Stimulated activated memory B cell treated with anti-CD40 and anti-IgM and Interleukin-4, amounts not matched to agents 10 μg/mL and 1 μg/mL and 100 μg/mL, for 72 hours (primary cell): ENCODE measurements at regions not wholly inside any gene's neighbourhood (a gene's known extent, or its start where the extent isn't known, plus 50 kb on each side); places are given as distances from the start of the nearest gene placed in this dataset.
"Not testable (repeated sequence)": the region's sequence is repeated elsewhere in the genome, so short reads cannot be mapped to it uniquely, and the experiment has no call there.

ENCODE experiments used
- ATAC-seq: fragments of 150-1000 bp; cut with Tn5 transposase; 2 replicates; pipeline ENCODE4 v1.10.0; 2021
- H3K27ac Mint-ChIP-seq: one replicate; pipeline ENCODE4 v1.8.0; 2022; ENCODE audit warnings: mild to moderate bottlenecking, mixed read lengths
- H3K27me3 Mint-ChIP-seq: one replicate; pipeline ENCODE4 v1.8.0; 2022; ENCODE audit warnings: mixed read lengths
- H3K36me3 Mint-ChIP-seq: one replicate; pipeline ENCODE4 v1.8.0; 2022; ENCODE audit warnings: mixed read lengths
- H3K4me1 Mint-ChIP-seq: one replicate; pipeline ENCODE4 v1.8.0; 2022; ENCODE audit warnings: mixed read lengths
- H3K4me3 Mint-ChIP-seq: one replicate; pipeline ENCODE4 v1.8.0; 2022; ENCODE audit warnings: mild to moderate bottlenecking, moderate library complexity, mixed read lengths
- H3K9me3 Mint-ChIP-seq: one replicate; pipeline ENCODE4 v1.8.0; 2022; ENCODE audit warnings: mixed read lengths

GRCh38 chr5:89706731-89707130, 702.8 kb downstream of the CETN3 start:
- no peak for ATAC-seq
- no peaks in the 10 kb centered on the region for H3K36me3 Mint-ChIP-seq
- no peak overlapping the region for H3K4me3 Mint-ChIP-seq
- no peak overlapping the region for H3K27ac Mint-ChIP-seq
- H3K4me1 Mint-ChIP-seq = no peaks in the 10 kb centered on the region
- peaks cover 37% of the 10 kb centered on the region for H3K27me3 Mint-ChIP-seq
- no peaks in the 10 kb centered on the region for H3K9me3 Mint-ChIP-seq

- no peak overlapping the region for H3K4me3 Mint-ChIP-seq
- no peak overlapping the region for H3K27ac Mint-ChIP-seq
- H3K9me3 Mint-ChIP-seq = peaks cover 4% of the 10 kb centered on the region
- peaks cover 24% of the 10 kb centered on the region for H3K27me3 Mint-ChIP-seq
- no peaks in the 10 kb centered on the region for H3K4me1 Mint-ChIP-seq
- no peak for ATAC-seq
- H3K36me3 Mint-ChIP-seq = no peaks in the 10 kb centered on the region
These were observed 705.7 kb downstream of the CETN3 start for GRCh38 chr5:89703817-89704216.

GRCh38 chr5:89698028-89698427, 711.5 kb downstream of the CETN3 start:
- Mint-ChIP-seq H3K36me3 (no peaks in the 10 kb centered on the region), H3K4me3 (no peak overlapping the region), H3K9me3 (peaks cover 4% of the 10 kb centered on the region), H3K4me1 (no peaks in the 10 kb centered on the region), H3K27me3 (no peaks in the 10 kb centered on the region), H3K27ac (no peak overlapping the region)
- no peak for ATAC-seq

GRCh38 chr5:89697581-89697980, 712.0 kb downstream of the CETN3 start:
- H3K4me1 Mint-ChIP-seq = no peaks in the 10 kb centered on the region
- no peaks in the 10 kb centered on the region for H3K27me3 Mint-ChIP-seq
- H3K9me3 Mint-ChIP-seq = peaks cover 4% of the 10 kb centered on the region
- no peak overlapping the region for H3K4me3 Mint-ChIP-seq
- H3K27ac Mint-ChIP-seq = no peak overlapping the region
- no peaks in the 10 kb centered on the region for H3K36me3 Mint-ChIP-seq
- no peak for ATAC-seq

GRCh38 chr5:89695371-89695770, 714.2 kb downstream of the CETN3 start:
- Mint-ChIP-seq H3K27me3 (no peaks in the 10 kb centered on the region), H3K4me3 (no peak overlapping the region), H3K9me3 (peaks cover 8% of the 10 kb centered on the region), H3K4me1 (no peaks in the 10 kb centered on the region), H3K27ac (no peak overlapping the region), H3K36me3 (no peaks in the 10 kb centered on the region)
- no peak for ATAC-seq

GRCh38 chr5:89694026-89694550, 715.5 kb downstream of the CETN3 start:
- Mint-ChIP-seq H3K4me1 (no peaks in the 10 kb centered on the region), H3K4me3 (no peak overlapping the region), H3K36me3 (no peaks in the 10 kb centered on the region), H3K27me3 (no peaks in the 10 kb centered on the region), H3K27ac (no peak overlapping the region), H3K9me3 (peaks cover 4% of the 10 kb centered on the region)
- no peak for ATAC-seq

- Mint-ChIP-seq H3K27me3 (no peaks in the 10 kb centered on the region), H3K4me3 (no peak overlapping the region), H3K27ac (no peak overlapping the region), H3K9me3 (peaks cover 4% of the 10 kb centered on the region), H3K36me3 (no peaks in the 10 kb centered on the region), H3K4me1 (no peaks in the 10 kb centered on the region)
- ATAC-seq = no peak
These were observed 719.2 kb downstream of the CETN3 start for GRCh38 chr5:89690331-89690730.

- Mint-ChIP-seq H3K9me3 (no peaks in the 10 kb centered on the region), H3K36me3 (no peaks in the 10 kb centered on the region), H3K27ac (no peak overlapping the region), H3K4me1 (no peaks in the 10 kb centered on the region), H3K27me3 (no peaks in the 10 kb centered on the region), H3K4me3 (no peak overlapping the region)
- ATAC-seq = no peak
These were observed 723.3 kb downstream of the CETN3 start for GRCh38 chr5:89686081-89686765.

GRCh38 chr5:89676634-89677033, 732.9 kb downstream of the CETN3 start:
- Mint-ChIP-seq H3K4me3 (no peak overlapping the region), H3K4me1 (no peaks in the 10 kb centered on the region), H3K9me3 (peaks cover 6% of the 10 kb centered on the region), H3K36me3 (no peaks in the 10 kb centered on the region), H3K27me3 (peaks cover 11% of the 10 kb centered on the region), H3K27ac (no peak overlapping the region)
- ATAC-seq = no peak

- peaks cover 11% of the 10 kb centered on the region for H3K27me3 Mint-ChIP-seq
- H3K9me3 Mint-ChIP-seq = no peaks in the 10 kb centered on the region
- H3K36me3 Mint-ChIP-seq = no peaks in the 10 kb centered on the region
- ATAC-seq = no peak
- peaks cover 7% of the 10 kb centered on the region for H3K4me1 Mint-ChIP-seq
- H3K27ac Mint-ChIP-seq = no peak overlapping the region
- H3K4me3 Mint-ChIP-seq = no peak overlapping the region
These were observed 736.5 kb downstream of the CETN3 start for GRCh38 chr5:89673019-89673418.

GRCh38 chr5:89668821-89669220, 740.7 kb downstream of the CETN3 start:
- Mint-ChIP-seq H3K27me3 (peaks cover 3% of the 10 kb centered on the region), H3K4me1 (peaks cover 7% of the 10 kb centered on the region), H3K36me3 (no peaks in the 10 kb centered on the region), H3K4me3 (no peak overlapping the region), H3K9me3 (peaks cover 8% of the 10 kb centered on the region), H3K27ac (no peak overlapping the region)
- no peak for ATAC-seq

- ATAC-seq = no peak
- no peaks in the 10 kb centered on the region for H3K27me3 Mint-ChIP-seq
- H3K27ac Mint-ChIP-seq = no peak overlapping the region
- H3K4me3 Mint-ChIP-seq = no peak overlapping the region
- no peaks in the 10 kb centered on the region for H3K36me3 Mint-ChIP-seq
- H3K4me1 Mint-ChIP-seq = no peaks in the 10 kb centered on the region
- peaks cover 8% of the 10 kb centered on the region for H3K9me3 Mint-ChIP-seq
These were observed 747.1 kb downstream of the CETN3 start for GRCh38 chr5:89662499-89662898.

GRCh38 chr5:89638871-89639270, 755.9 kb upstream of the MEF2C start:
- Mint-ChIP-seq H3K9me3 (peaks cover 16% of the 10 kb centered on the region), H3K27me3 (peaks cover 7% of the 10 kb centered on the region), H3K27ac (no peak overlapping the region), H3K36me3 (no peaks in the 10 kb centered on the region), H3K4me1 (no peaks in the 10 kb centered on the region), H3K4me3 (no peak overlapping the region)
- no peak for ATAC-seq

- H3K27ac Mint-ChIP-seq, ATAC-seq, H3K27me3 Mint-ChIP-seq, H3K4me1 Mint-ChIP-seq, H3K36me3 Mint-ChIP-seq, H3K4me3 Mint-ChIP-seq: not testable (repeated sequence)
- H3K9me3 Mint-ChIP-seq = peaks cover 16% of the 10 kb centered on the region
These were observed 751.2 kb upstream of the MEF2C start for GRCh38 chr5:89634176-89634575.

- H3K9me3 Mint-ChIP-seq = peaks cover 14% of the 10 kb centered on the region
- not testable (repeated sequence) for H3K4me3 Mint-ChIP-seq, H3K27ac Mint-ChIP-seq, ATAC-seq, H3K4me1 Mint-ChIP-seq, H3K36me3 Mint-ChIP-seq, H3K27me3 Mint-ChIP-seq
These were observed 747.1 kb upstream of the MEF2C start for GRCh38 chr5:89630064-89630463.

- Mint-ChIP-seq H3K36me3 (no peaks in the 10 kb centered on the region), H3K9me3 (peaks cover 14% of the 10 kb centered on the region), H3K4me3 (no peak overlapping the region), H3K27ac (no peak overlapping the region), H3K27me3 (no peaks in the 10 kb centered on the region), H3K4me1 (no peaks in the 10 kb centered on the region)
- ATAC-seq = no peak
These were observed 746.1 kb upstream of the MEF2C start for GRCh38 chr5:89628876-89629635.
